HEK293T (cell line): ENCODE measurements at regions not wholly inside any gene's neighbourhood (a gene's known extent, or its start where the extent isn't known, plus 50 kb on each side); places are given as distances from the start of the nearest gene placed in this dataset.

Experiments
- ELF4 ChIP-seq: fragments of 450-650 bp; IDR thresholded peaks from 2 replicates; pipeline ENCODE4 v1.6.1; 2017; ENCODE audit warnings: antibody characterized with exemption
- FOXM1 ChIP-seq: fragments of 450-650 bp; IDR thresholded peaks from 2 replicates; pipeline ENCODE4 v1.6.1; 2017; ENCODE audit warnings: mild to moderate bottlenecking, borderline replicate concordance
- HDGF ChIP-seq: fragments of 450-650 bp; IDR thresholded peaks from 2 replicates; pipeline ENCODE4 v1.6.1; 2017; ENCODE audit warnings: antibody characterized with exemption, borderline replicate concordance
- L3MBTL2 ChIP-seq: fragments of 450-650 bp; conservative IDR thresholded peaks from 2 replicates; pipeline ENCODE4 v1.6.1; 2016; ENCODE audit warnings: mild to moderate bottlenecking
- SP1 ChIP-seq: fragments of 450-650 bp; IDR thresholded peaks from 2 replicates; pipeline ENCODE4 v1.6.1; 2017
- SUZ12 ChIP-seq: fragments of 450-650 bp; IDR thresholded peaks from 2 replicates; pipeline ENCODE4 v1.6.1; 2016; ENCODE audit warnings: mild to moderate bottlenecking

DNA sequence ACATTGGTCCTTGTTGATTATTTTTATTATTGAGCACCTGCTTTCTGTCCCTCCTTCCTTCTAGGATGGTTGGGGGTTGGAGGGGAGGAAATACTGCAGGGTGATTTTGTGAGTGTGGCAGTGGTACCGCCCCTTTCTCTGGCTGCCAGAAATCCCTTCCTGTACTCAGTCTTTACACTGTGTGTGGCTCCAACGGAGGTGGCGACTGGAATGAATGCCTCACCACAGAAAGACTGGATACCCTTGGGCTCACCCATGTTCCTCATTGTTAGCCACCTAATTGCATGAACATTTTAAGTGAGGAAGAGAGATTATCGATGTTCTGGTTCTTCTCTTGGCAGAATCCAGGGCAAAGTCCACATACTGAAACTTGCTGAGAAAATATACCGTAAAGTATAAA is 272.0 kb upstream of the E2F7 start:
- TF ChIP-seq SP1 (no peak), L3MBTL2 (no peak), FOXM1 (no peak), HDGF (no peak), ELF4 (no peak), SUZ12 (no peak)
